Loucy (cell line): ENCODE measurements at regions not wholly inside any gene's neighbourhood (a gene's known extent, or its start where the extent isn't known, plus 50 kb on each side); places are given as distances from the start of the nearest gene placed in this dataset.

ENCODE experiments used
- CTCF ChIP-seq: fragments of 200-600 bp; sonication (generic); conservative IDR thresholded peaks from 2 replicates; pipeline ENCODE4 v1.5.1; 2014; ENCODE audit warnings: mild to moderate bottlenecking, antibody characterized with exemption, low read length
- EZH2phosphoT487 ChIP-seq: fragments of 200-600 bp; IDR thresholded peaks from 2 replicates; pipeline ENCODE4 v1.6.1; 2018; ENCODE audit warnings: antibody characterized with exemption, mild to moderate bottlenecking, moderate library complexity, borderline replicate concordance

- no peak for TF ChIP-seq CTCF
- TF ChIP-seq EZH2phosphoT487: no peak
These were observed 137.4 kb upstream of the ARSJ start for GRCh38 chr4:114116861-114117260.
